ENCODE measurements at regions not wholly inside any gene's neighbourhood (a gene's known extent, or its start where the extent isn't known, plus 50 kb on each side); places are given as distances from the start of the nearest gene placed in this dataset.

DNA sequence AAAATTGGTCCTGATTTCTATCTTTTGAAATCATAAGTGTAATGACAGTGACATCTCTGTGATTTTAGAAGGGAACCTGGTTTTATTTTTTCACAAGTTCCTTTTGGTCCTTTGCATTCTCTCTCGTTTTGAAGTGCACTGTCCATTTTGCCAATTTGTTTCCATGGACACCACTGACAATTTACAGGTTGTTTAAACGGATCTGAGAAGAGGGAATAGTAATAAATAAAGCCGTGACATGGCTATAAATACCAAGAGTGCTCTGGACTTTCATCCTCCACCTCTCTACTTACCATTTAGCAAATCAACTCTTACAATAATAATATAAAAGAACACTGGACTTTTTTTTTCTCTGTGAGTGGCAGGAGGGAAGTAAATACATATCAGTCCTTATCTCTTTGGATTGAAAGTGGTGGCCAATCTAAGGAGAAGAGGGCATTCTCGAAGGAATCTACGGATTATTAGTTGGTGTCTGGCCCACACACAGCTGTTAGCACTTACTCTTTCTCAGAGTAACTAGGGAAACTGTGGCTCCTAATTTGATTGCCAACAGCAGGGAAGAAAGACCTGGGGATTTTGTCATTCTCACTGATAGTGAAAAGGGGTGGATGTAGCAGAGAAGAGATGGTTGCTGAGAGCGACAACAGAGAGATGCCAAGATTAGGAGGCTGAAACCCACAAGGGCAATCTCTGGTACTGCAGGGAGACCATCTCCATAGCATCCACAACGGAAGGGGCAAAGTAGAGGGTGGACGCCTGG, 108.7 kb upstream of the FSHR start:
- no peak overlapping the region for H3K27ac ChIP-seq
- no peaks in the 10 kb centered on the region for H3K36me3 ChIP-seq
- no peak for DNase-seq (ENCODE audit: low spot score)
- no peak overlapping the region for H3K4me3 ChIP-seq
- intact Hi-C loops (cut with DNase I), result no loop called here
- no peaks in the 10 kb centered on the region for H3K4me1 ChIP-seq (replicated peaks)
- H3K9me3 ChIP-seq, result no peaks in the 10 kb centered on the region
- no peaks in the 10 kb centered on the region for H3K27me3 ChIP-seq (replicated peaks; ENCODE audit: insufficient read depth)
- 46% methylated on average over 8 of the region's 8 CpGs for WGBS
- TF ChIP-seq POLR2AphosphoS5 (IDR thresholded peaks at IDR 0.05) (no peak), POLR2A (IDR thresholded peaks at IDR 0.05) (no peak)
- TF ChIP-seq, protein P1, sequence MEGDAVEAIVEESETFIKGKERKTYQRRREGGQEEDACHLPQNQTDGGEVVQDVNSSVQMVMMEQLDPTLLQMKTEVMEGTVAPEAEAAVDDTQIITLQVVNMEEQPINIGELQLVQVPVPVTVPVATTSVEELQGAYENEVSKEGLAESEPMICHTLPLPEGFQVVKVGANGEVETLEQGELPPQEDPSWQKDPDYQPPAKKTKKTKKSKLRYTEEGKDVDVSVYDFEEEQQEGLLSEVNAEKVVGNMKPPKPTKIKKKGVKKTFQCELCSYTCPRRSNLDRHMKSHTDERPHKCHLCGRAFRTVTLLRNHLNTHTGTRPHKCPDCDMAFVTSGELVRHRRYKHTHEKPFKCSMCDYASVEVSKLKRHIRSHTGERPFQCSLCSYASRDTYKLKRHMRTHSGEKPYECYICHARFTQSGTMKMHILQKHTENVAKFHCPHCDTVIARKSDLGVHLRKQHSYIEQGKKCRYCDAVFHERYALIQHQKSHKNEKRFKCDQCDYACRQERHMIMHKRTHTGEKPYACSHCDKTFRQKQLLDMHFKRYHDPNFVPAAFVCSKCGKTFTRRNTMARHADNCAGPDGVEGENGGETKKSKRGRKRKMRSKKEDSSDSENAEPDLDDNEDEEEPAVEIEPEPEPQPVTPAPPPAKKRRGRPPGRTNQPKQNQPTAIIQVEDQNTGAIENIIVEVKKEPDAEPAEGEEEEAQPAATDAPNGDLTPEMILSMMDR (IDR thresholded peaks at IDR 0.05), result no peak

DNA sequence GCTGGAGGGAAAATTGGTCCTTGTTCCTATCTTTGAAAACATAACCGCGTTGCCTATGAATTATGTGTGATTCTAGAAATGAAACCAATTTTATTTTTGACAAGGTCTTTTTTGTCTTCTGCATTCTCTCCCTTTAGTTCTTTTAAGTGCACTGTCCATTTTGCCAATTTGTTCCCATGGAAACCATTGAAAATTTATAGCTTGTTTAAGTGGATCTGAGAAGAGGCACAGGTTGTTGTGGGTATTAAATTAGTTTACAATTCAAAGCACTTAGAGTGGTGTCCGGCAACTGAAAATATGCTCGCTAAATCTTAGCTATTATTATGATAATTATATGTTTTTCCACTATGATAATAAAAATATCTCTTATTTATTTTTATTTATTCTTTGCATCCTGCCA, 107.5 kb upstream of the FSHR start:
- intact Hi-C loops (cut with DNase I), result no loop called here
- H3K9me3 ChIP-seq, result no peaks in the 10 kb centered on the region
- no peaks in the 10 kb centered on the region for H3K36me3 ChIP-seq
- DNase-seq (ENCODE audit: low spot score), result no peak
- H3K27ac ChIP-seq, result no peak overlapping the region
- no peak overlapping the region for H3K4me3 ChIP-seq
- TF ChIP-seq POLR2A (IDR thresholded peaks at IDR 0.05), result no peak
- TF ChIP-seq, protein P1 (IDR thresholded peaks at IDR 0.05), result no peak
- no peaks in the 10 kb centered on the region for H3K4me1 ChIP-seq (replicated peaks)
- H3K27me3 ChIP-seq (replicated peaks; ENCODE audit: insufficient read depth), result no peaks in the 10 kb centered on the region
- 52% methylated on average over 4 of the region's 4 CpGs for WGBS

DNA sequence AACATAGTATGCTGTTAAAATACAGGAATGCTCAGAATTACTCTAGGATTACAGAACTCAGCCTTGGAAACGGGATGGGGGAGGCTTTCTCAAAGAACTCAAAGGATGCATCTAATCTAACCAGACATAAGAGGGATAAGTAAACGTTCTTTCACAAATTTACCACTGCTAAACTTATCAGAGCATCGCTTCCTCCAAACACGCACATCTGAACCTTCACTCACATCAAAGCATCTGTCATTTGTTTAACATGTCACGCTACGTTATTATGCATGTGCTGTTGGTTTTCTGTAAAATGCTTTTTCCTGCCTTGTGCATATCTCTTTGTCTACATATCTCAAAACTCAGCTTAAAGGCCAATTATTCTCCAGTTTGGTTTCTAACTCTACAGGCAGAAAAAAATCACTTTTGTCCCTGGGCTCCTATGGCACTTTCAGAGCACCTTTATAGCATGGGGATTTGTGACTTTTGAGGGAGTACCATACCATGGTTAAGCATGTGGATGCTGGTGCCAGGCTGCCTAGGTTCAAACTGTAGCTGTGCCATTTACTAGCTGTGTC, 106.7 kb upstream of the FSHR start:
- TF ChIP-seq, protein P1 (IDR thresholded peaks at IDR 0.05), result no peak
- no peak for TF ChIP-seq POLR2AphosphoS5 (IDR thresholded peaks at IDR 0.05)
- TF ChIP-seq POLR2A (IDR thresholded peaks at IDR 0.05), result no peak
- no peak overlapping the region for H3K4me3 ChIP-seq
- 72% methylated on average over 6 of the region's 6 CpGs for WGBS

DNA sequence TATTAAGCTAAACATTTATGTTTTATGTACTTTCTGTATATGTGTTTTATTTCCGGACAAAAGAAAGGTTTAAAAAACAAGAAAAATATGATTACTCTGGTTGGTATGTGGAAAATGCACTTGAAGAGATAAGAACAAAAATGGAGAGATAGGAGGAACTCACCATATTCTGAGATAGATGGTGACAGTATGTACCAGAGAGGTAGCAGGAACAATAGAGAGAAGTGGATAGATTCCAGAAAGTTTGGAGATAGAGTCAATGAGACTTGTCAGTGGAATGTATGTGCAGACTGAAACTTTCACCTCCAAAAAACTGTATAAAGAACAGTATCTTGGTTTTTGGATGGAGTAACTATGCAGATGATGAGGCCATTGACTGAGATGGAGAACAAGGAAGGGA, 105.6 kb upstream of the FSHR start:
- H3K27ac ChIP-seq, result no peak overlapping the region
- no peaks in the 10 kb centered on the region for H3K9me3 ChIP-seq
- WGBS, result 89% methylated on average over 1 of the region's 1 CpG
- DNase-seq (ENCODE audit: low spot score), result no peak
- TF ChIP-seq POLR2AphosphoS5 (IDR thresholded peaks at IDR 0.05) (no peak), POLR2A (IDR thresholded peaks at IDR 0.05) (no peak)
- TF ChIP-seq, protein P1 (IDR thresholded peaks at IDR 0.05), result no peak
- intact Hi-C loops (cut with DNase I), result no loop called here
- no peak overlapping the region for H3K4me3 ChIP-seq
- H3K27me3 ChIP-seq (replicated peaks; ENCODE audit: insufficient read depth), result no peaks in the 10 kb centered on the region
- no peaks in the 10 kb centered on the region for H3K36me3 ChIP-seq
- H3K4me1 ChIP-seq (replicated peaks), result no peaks in the 10 kb centered on the region

More for the DNA sequence above, 106.7 kb upstream of the FSHR start:
- no peak overlapping the region for H3K27ac ChIP-seq
- intact Hi-C loops (cut with DNase I), result no loop called here
- no peaks in the 10 kb centered on the region for H3K27me3 ChIP-seq (replicated peaks; ENCODE audit: insufficient read depth)
- no peak for DNase-seq (ENCODE audit: low spot score)
- no peaks in the 10 kb centered on the region for H3K4me1 ChIP-seq (replicated peaks)
- no peaks in the 10 kb centered on the region for H3K36me3 ChIP-seq
- no peaks in the 10 kb centered on the region for H3K9me3 ChIP-seq
